ENCODE measurements at regions not wholly inside any gene's neighbourhood (a gene's known extent, or its start where the extent isn't known, plus 50 kb on each side); places are given as distances from the start of the nearest gene placed in this dataset.

DNA sequence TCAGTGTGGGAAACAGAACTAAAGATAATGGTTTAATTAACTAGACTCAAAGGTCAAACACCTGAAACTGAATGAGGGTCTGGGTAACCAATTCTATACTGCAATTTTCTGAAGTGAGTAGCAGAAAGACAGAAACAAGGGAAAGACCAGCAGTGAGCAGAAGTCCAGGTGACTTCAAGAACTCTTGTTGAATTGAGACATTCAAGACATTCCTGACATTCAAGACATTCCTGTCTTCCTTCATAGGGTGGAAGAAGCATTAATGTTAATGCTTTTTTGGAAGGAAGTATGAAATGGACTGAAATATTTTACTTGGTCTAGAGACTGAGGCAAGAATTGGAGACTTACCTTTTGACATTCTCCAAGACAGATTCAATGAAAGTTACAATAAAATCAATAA lies 529.9 kb upstream of the MMS22L start:
- no peak for TF ChIP-seq PAX5 (IDR thresholded peaks at IDR 0.05; ENCODE audit: insufficient read depth, low read length, severe bottlenecking)
- TF ChIP-seq POU2F2 (IDR thresholded peaks at IDR 0.05; ENCODE audit: low read depth, low read length): no peak
- no peak for TF ChIP-seq POLR2AphosphoS5 (IDR thresholded peaks at IDR 0.05; ENCODE audit: low read depth, low read length)
- no peak for TF ChIP-seq TAF1 (IDR thresholded peaks at IDR 0.05; ENCODE audit: low read depth, low read length)
- TF ChIP-seq SPI1 (IDR thresholded peaks at IDR 0.05; ENCODE audit: low read depth, low read length): no peak
- TF ChIP-seq POLR2A (IDR thresholded peaks at IDR 0.05; ENCODE audit: low read depth, low read length): no peak

DNA sequence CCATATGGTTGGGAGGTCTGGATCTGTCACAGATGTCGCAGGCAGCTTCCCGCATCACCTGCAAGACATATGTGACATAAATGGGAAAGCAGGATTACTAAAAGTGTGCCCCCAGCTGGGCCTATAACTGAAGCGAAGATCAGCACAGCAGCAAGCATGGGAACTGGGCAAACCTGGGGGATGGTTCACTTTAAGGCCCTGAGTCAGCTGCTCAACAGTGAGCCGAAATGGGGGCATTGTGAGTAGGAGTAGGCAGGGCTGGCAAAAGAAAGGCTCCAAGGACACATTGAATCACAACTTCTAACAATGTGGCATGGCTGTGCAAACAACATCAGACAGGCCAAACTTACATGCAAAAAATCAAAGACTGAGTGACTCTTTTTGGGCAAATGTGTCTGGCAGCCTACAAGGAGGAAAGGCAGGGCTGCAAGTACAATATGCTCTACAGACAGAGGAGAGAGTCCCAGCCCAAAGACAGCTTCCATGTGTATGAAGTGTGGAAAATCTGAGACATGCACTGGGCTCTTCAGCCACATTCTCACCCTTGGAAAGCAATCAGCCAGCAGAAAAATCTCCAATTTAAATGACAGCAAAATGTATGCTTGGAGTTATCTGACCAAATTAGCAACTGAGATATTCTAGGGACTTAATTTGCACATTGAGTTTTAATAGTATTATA lies 531.0 kb upstream of the MMS22L start:
- no peak for DNase-seq (ENCODE audit: insufficient read length, low spot score)
- FAIRE-seq: no peak
- TF ChIP-seq SPI1 (IDR thresholded peaks at IDR 0.05; ENCODE audit: low read depth, low read length): no peak
- no peak for TF ChIP-seq POLR2A (IDR thresholded peaks at IDR 0.05; ENCODE audit: low read depth, low read length)
- TF ChIP-seq PAX5 (IDR thresholded peaks at IDR 0.05; ENCODE audit: insufficient read depth, low read length, severe bottlenecking): no peak
- no peak for TF ChIP-seq POU2F2 (IDR thresholded peaks at IDR 0.05; ENCODE audit: low read depth, low read length)
- no peak for TF ChIP-seq TAF1 (IDR thresholded peaks at IDR 0.05; ENCODE audit: low read depth, low read length)
- TF ChIP-seq POLR2AphosphoS5 (IDR thresholded peaks at IDR 0.05; ENCODE audit: low read depth, low read length): no peak

More for the DNA sequence above, 529.9 kb upstream of the MMS22L start:
- no peak for DNase-seq (ENCODE audit: insufficient read length, low spot score)
- FAIRE-seq: no peak

DNA sequence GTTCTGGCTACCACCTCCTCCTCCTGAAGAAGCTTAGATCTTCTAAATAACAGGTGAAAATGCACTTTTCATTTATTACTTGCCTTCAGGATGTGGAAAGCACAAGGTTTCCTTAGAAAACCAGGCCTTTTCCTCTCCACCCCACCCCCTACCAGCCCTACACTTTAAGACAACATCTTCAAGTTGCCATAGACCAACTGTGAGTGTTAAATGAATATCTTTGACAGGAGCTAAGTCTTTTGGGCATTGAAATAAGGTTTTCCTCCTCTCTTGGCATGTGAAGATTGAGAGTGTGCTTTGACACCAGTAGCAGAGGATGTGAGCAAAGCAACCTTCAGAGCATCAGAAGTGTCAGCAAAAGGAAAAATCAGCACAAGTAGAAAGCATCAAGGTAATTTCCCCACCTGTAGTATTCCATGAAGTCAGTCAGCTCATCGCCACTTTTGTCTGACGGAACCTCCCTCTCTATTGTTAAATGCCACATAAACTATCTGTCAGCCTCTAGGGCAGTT lies 532.3 kb upstream of the MMS22L start:
- DNase-seq (ENCODE audit: insufficient read length, low spot score): no peak
- TF ChIP-seq POLR2A (IDR thresholded peaks at IDR 0.05; ENCODE audit: low read depth, low read length): no peak
- no peak for TF ChIP-seq POU2F2 (IDR thresholded peaks at IDR 0.05; ENCODE audit: low read depth, low read length)
- no peak for TF ChIP-seq TAF1 (IDR thresholded peaks at IDR 0.05; ENCODE audit: low read depth, low read length)
- TF ChIP-seq SPI1 (IDR thresholded peaks at IDR 0.05; ENCODE audit: low read depth, low read length): no peak
- TF ChIP-seq POLR2AphosphoS5 (IDR thresholded peaks at IDR 0.05; ENCODE audit: low read depth, low read length): no peak
- TF ChIP-seq PAX5 (IDR thresholded peaks at IDR 0.05; ENCODE audit: insufficient read depth, low read length, severe bottlenecking): no peak
- no peak for FAIRE-seq

DNA sequence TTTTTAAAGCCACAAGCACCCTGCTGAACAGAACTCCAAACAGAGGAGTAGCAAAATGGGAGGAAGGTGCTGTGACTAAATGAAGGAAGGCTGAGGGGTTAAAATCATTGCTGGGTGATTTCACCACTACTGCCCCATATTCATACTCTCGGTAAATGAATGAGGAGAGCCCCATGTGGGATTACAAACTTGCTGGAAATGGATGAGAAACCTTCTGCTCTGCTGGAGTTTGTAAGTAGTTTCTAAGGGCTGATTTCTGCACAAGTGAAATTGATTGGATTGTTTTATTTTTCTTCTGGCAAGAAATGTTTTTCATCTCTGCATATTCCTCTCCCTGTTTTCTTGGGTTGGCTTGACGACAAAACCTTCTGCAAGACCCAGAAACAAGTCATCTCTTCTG lies 533.5 kb upstream of the MMS22L start:
- no peak for FAIRE-seq
- no peak for TF ChIP-seq SPI1 (IDR thresholded peaks at IDR 0.05; ENCODE audit: low read depth, low read length)
- no peak for TF ChIP-seq POU2F2 (IDR thresholded peaks at IDR 0.05; ENCODE audit: low read depth, low read length)
- no peak for TF ChIP-seq POLR2AphosphoS5 (IDR thresholded peaks at IDR 0.05; ENCODE audit: low read depth, low read length)
- TF ChIP-seq TAF1 (IDR thresholded peaks at IDR 0.05; ENCODE audit: low read depth, low read length): no peak
- no peak for TF ChIP-seq PAX5 (IDR thresholded peaks at IDR 0.05; ENCODE audit: insufficient read depth, low read length, severe bottlenecking)
- no peak for TF ChIP-seq POLR2A (IDR thresholded peaks at IDR 0.05; ENCODE audit: low read depth, low read length)
- no peak for DNase-seq (ENCODE audit: insufficient read length, low spot score)

DNA sequence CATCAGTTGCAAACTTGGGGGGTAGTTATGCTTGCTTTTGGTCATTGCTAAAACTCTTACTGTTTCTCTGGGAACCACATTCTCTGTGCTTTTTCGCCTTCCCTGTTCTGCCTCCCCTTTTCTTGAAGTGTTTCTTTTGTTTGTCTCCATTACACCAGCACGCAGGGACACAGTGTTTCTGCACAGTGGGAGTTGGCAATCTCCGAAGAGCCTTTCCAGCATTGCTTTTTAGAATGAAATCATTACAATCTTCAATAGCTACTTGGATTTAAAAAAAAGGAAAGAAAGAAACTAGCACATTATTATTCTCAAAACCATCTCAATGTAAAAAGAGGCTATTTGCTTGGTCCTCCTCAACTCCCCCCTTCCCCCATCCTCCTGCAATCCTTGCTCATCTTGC lies 536.7 kb upstream of the MMS22L start:
- no peak for FAIRE-seq
- TF ChIP-seq SPI1 (IDR thresholded peaks at IDR 0.05; ENCODE audit: low read depth, low read length): no peak
- no peak for DNase-seq (ENCODE audit: insufficient read length, low spot score)

DNA sequence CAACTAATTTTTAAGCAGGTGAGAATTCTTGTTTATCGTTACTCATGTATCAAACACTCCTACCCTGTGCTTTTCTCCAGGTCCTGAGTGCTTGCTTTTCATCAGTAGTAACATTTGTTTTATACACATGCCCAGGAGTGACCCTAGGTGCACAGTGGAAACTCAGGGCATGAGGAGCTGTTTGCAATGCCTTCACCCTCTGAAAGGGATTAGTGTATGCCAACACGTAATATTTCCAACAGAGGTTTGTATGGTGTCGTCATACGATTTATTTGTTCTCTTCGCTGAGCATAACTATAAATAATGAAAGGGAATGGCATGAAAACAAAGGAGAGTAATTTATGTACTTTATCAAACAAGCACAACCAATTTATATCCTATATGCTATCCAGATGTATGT lies 537.4 kb upstream of the MMS22L start:
- no peak for FAIRE-seq
- TF ChIP-seq PAX5 (IDR thresholded peaks at IDR 0.05; ENCODE audit: insufficient read depth, low read length, severe bottlenecking): no peak
- TF ChIP-seq POU2F2 (IDR thresholded peaks at IDR 0.05; ENCODE audit: low read depth, low read length): no peak
- no peak for TF ChIP-seq POLR2A (IDR thresholded peaks at IDR 0.05; ENCODE audit: low read depth, low read length)

DNA sequence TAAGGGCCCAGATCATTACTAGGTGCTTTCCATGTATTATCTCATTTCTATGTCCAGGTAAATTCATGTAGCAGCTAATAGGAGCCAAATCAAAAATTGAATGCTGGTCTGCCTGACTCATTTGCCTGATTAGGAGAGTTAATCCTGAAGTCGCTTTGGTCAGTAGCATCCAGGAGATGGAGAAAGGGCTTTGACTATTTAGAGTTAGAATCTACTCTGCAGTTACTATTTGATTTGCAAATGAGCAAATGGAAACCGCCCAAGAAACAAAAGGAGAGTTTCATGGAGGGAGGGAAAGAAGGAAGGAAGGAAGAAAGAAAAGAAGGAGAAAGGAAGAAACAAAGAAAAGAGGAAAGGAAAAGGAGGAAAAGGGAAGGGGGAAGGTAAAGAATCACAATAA lies 539.6 kb upstream of the MMS22L start:
- DNase-seq (ENCODE audit: insufficient read length, low spot score): no peak
- no peak for FAIRE-seq
- TF ChIP-seq POLR2A (IDR thresholded peaks at IDR 0.05; ENCODE audit: low read depth, low read length): no peak
- no peak for TF ChIP-seq POU2F2 (IDR thresholded peaks at IDR 0.05; ENCODE audit: low read depth, low read length)
- no peak for TF ChIP-seq SPI1 (IDR thresholded peaks at IDR 0.05; ENCODE audit: low read depth, low read length)
- TF ChIP-seq PAX5 (IDR thresholded peaks at IDR 0.05; ENCODE audit: insufficient read depth, low read length, severe bottlenecking): no peak
- TF ChIP-seq POLR2AphosphoS5 (IDR thresholded peaks at IDR 0.05; ENCODE audit: low read depth, low read length): no peak
- TF ChIP-seq TAF1 (IDR thresholded peaks at IDR 0.05; ENCODE audit: low read depth, low read length): no peak

More for the DNA sequence above, 537.4 kb upstream of the MMS22L start:
- DNase-seq (ENCODE audit: insufficient read length, low spot score): no peak

DNA sequence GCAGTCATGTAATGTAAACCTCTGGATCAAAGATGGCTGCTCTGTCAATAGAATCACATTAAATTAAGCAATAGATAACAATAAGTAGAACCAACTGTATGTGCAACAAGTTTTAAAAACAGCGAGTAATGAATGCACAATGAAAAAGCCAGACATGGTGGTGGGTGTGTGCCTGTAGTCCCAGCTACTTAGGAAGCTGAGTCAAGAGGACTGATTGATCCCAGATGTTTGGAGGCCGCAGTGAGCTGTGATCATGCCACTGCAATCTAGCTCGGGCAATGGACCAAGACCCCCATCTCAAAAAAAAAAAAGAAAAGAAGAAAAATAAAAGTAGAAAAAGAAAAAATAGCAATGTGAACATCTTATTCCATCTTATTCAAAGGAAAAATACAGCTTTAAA lies 558.7 kb upstream of the MMS22L start:
- no peak for TF ChIP-seq TAF1 (IDR thresholded peaks at IDR 0.05; ENCODE audit: low read depth, low read length)
- no peak for TF ChIP-seq POU2F2 (IDR thresholded peaks at IDR 0.05; ENCODE audit: low read depth, low read length)
- TF ChIP-seq PAX5 (IDR thresholded peaks at IDR 0.05; ENCODE audit: insufficient read depth, low read length, severe bottlenecking): no peak
- TF ChIP-seq POLR2AphosphoS5 (IDR thresholded peaks at IDR 0.05; ENCODE audit: low read depth, low read length): no peak
- no peak for TF ChIP-seq SPI1 (IDR thresholded peaks at IDR 0.05; ENCODE audit: low read depth, low read length)
- TF ChIP-seq POLR2A (IDR thresholded peaks at IDR 0.05; ENCODE audit: low read depth, low read length): no peak
- no peak for DNase-seq (ENCODE audit: insufficient read length, low spot score)
- no peak for FAIRE-seq

DNA sequence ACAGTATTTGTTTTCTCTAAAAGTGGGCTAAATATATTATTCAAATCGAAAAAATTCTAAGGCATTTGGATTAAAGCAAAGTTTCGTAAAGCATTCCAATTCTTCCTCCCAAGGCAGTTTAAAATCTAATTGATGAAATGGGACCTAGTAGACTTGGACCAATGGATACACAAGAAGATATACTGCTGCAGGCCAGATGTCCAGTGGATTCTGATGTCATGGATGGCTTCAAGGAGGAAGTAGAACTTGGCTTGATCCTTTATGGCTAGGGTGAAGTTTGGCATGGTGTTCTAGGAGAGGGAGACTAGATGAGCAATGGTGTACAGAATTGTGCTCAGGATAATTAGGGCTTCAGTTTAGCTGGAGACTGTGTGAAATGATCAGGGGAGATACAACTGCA lies 559.5 kb upstream of the MMS22L start:
- no peak for TF ChIP-seq PAX5 (IDR thresholded peaks at IDR 0.05; ENCODE audit: insufficient read depth, low read length, severe bottlenecking)
- TF ChIP-seq POLR2A (IDR thresholded peaks at IDR 0.05; ENCODE audit: low read depth, low read length): no peak
- no peak for TF ChIP-seq POLR2AphosphoS5 (IDR thresholded peaks at IDR 0.05; ENCODE audit: low read depth, low read length)
- TF ChIP-seq TAF1 (IDR thresholded peaks at IDR 0.05; ENCODE audit: low read depth, low read length): no peak
- TF ChIP-seq SPI1 (IDR thresholded peaks at IDR 0.05; ENCODE audit: low read depth, low read length): no peak
- TF ChIP-seq POU2F2 (IDR thresholded peaks at IDR 0.05; ENCODE audit: low read depth, low read length): no peak
- DNase-seq (ENCODE audit: insufficient read length, low spot score) (no peak), FAIRE-seq (no peak)

DNA sequence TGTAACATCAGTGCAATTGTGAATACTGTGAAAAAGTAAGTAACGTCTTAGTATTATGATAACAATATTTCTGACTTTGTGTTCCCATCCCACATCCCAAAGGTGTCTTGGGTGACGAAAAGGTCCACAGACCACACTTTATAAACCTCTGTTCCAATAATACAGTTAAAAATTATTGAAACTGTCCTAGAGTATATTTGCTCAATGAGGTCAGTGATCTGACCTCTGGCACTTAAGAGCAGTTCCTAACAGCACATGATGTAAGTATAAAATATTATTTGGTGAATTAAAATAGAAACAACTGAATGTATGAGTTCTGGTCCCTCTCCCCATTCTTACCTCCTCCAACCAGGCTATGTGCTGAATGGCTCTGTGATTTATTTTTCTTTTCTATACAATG lies 566.4 kb upstream of the MMS22L start:
- TF ChIP-seq POLR2AphosphoS5 (IDR thresholded peaks at IDR 0.05; ENCODE audit: low read depth, low read length) (no peak), SPI1 (IDR thresholded peaks at IDR 0.05; ENCODE audit: low read depth, low read length) (no peak), POLR2A (IDR thresholded peaks at IDR 0.05; ENCODE audit: low read depth, low read length) (no peak), PAX5 (IDR thresholded peaks at IDR 0.05; ENCODE audit: insufficient read depth, low read length, severe bottlenecking) (no peak), POU2F2 (IDR thresholded peaks at IDR 0.05; ENCODE audit: low read depth, low read length) (no peak), TAF1 (IDR thresholded peaks at IDR 0.05; ENCODE audit: low read depth, low read length) (no peak)
- no peak for FAIRE-seq
- no peak for DNase-seq (ENCODE audit: insufficient read length, low spot score)
